CD1c-positive myeloid dendritic cell (primary cell): ENCODE measurements at regions not wholly inside any gene's neighbourhood (a gene's known extent, or its start where the extent isn't known, plus 50 kb on each side); places are given as distances from the start of the nearest gene placed in this dataset.
A peak's percentile ranks its signal among the peaks of the same experiment; 100 is the strongest.
"Not testable (repeated sequence)": the region's sequence is repeated elsewhere in the genome, so short reads cannot be mapped to it uniquely, and the experiment has no call there.

Experiments used
- DNase-seq: peaks from one replicate; pipeline ENCODE4 v3.0.0-alpha.2; 2016; ENCODE audit errors: extremely low spot score

- DNase-seq, result no peak
Measured at GRCh38 chr12:20126601-20127000, 241.7 kb upstream of the PDE3A start.

DNA sequence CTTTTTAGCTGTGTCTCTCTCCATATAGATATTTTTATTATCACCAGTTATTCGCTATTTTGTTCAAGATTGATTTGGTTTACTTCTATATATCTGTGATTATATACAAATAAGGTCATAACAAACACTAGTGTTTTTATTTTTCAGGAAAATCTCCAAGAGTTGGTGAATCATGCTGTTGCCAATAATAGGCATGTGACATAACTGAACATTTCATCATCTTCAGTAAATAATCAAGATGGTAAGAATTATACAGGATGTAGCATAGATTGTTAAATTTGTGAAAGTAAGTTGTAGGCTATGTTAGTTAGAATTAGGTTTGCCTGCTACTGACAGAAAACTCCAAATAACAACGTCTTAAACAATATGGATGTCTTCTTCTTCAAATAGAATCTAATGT, 240.9 kb upstream of the PDE3A start:
- DNase-seq, result no peak

DNA sequence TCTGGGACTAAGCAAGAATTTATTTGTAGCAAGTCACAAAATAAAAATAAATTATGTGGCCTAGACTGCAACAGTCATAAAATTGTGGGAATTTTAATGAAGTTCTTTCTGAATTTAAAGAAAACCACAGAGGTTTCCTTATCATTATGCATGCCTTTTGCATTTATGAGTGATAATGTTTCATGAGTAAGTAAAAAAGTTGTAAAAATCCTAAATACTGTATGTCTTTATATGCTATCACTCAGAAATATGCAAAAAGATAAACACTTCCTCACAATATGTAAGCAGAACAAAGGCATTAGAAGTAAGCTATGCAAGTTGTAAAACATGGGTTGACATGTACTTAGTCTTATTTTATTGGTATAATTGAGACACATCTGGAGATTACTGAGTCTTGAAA, 239.4 kb upstream of the PDE3A start:
- DNase-seq, result no peak

DNA sequence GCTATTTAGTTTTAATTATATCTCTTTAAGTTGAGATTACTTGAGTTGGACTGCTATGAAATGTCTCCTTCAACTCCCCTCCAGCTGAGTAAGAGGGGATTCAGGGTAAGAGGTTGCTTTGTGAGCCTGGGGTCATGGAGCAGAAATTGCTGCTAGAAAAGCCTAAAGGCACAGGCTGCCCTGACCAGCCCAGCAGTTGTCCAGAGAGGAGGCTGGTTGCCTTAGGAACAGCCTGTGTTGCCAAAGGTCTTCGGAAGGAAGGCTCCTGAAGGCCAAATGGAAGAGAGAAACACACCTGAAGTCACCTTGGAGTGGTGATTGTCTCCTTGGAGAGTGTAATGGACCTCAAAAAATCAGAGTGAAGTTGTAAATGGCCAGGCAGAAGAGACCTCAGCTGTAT, 235.5 kb upstream of the PDE3A start:
- no peak for DNase-seq

- DNase-seq, result no peak
Measured at GRCh38 chr12:20134652-20135051, 233.7 kb upstream of the PDE3A start.

DNA sequence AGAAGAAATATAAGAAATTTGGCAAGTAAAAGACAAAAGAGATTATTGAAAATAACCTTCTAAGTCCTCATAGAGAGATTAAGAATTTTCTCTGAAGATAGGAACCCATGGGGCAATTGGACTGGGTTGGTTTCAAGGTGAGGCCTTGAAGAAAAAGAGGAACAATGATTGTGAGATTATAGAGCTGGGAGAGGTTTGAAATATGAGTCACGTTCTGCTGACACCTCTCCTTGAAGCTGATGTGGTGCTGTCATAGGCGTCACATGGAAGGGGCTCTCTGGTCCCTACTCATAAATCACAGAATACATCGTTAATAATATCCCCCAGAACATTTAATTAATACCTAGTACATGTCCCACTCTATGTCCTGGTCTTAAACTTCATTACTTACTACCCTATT, 227.6 kb upstream of the PDE3A start:
- no peak for DNase-seq

DNA sequence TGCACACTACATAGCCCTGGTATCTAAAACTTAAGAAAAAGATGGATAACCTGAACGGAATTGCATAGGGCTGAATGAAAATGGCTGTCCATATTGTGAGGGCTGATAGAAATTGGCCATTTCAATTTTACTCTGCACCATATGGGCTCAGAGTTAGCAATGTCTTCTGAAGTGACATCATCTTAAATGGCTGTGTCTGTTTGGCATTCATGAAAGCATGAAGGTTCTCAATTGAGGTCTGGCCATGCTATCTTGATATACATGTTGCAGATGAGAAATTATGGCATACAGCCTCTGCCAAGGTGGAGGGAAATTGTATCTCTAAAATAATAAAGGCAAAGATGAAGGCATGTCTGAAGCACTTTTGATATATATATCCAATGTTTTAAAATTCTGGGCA, 226.0 kb upstream of the PDE3A start:
- DNase-seq, result no peak

DNA sequence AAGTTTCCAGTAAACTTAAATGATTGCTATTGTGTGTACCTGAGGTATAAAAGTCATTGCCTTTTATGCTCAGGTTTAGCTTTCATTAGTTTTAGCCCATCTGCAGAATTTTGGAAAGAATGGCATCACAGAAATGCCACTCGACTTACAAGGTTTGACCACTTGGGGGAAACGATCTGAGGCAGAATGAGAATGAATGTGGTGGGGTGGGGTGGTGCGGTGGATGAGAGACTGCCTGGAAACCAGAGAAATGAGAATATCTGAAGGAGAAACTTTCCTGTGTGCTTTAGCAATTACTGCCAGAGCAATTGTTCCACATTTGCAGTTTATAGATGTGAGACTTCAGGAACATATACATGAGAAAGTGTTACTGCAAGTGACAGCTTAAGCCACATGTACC, 225.4 kb upstream of the PDE3A start:
- DNase-seq, result no peak

DNA sequence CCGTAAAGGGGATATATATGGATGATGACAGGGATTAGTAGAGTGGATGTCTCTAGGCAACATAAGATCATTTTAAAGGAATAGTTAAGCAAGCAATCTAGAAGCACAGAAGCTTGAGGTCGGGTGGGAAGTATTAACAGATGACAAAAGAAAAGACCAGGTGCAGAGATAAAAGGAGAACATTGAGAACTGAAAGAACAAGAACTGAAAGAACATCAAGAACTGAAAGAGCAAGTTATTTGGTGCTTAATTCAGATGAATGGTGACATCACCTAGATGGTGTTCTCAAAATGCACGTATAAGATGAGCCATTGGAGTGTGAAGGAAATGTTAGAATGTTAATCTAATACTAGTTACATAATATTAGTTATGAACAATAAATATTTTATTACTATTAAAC, 224.0 kb upstream of the PDE3A start:
- no peak for DNase-seq

DNA sequence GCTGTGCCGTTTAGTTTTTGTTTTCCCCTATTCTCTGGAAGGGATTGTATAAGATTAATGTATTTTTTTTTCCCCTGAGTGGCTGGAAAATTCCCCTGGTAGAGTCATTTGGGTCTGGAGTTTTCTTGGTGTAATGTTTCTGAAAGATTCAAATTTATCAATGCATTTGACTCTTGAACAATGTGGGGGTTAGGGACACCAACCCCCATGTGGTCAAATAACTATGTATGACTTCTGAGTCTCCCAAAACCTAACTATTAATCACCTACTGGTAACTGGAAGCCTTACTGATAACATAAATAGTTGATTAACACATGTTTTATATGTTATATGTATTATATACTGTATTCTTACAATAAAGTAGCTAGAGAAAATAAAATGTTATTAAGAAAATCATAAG, 220.1 kb upstream of the PDE3A start:
- no peak for DNase-seq

DNA sequence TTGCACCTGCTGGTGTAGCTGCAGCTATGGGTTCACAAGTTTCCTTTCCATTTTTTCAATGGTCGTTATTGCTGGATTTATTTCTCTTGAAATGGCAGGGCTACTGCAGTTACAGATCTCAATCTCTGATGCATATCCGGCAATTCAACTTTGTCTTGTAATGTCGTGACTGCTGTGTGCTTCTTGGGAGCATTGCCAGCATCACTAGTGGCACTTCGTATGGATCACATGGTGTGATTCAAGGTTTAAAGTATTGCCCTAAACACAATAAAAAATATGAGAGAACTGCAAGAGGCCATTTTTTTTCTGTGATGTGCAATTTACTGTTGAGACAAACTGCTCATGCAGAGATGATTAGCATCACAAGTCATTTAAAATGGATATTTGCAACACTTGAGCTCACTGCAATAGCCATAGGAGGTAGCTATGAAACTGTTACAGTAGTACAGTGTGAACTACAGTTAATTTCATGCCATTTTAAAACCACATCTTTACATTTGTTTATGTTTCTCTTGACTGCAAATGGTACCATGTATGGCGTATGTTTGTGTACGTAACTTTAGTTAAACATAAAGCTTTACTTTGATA, 217.4 kb upstream of the PDE3A start:
- DNase-seq, result no peak

- DNase-seq, result no peak
Measured at GRCh38 chr12:20154052-20154451, 214.3 kb upstream of the PDE3A start.

DNA sequence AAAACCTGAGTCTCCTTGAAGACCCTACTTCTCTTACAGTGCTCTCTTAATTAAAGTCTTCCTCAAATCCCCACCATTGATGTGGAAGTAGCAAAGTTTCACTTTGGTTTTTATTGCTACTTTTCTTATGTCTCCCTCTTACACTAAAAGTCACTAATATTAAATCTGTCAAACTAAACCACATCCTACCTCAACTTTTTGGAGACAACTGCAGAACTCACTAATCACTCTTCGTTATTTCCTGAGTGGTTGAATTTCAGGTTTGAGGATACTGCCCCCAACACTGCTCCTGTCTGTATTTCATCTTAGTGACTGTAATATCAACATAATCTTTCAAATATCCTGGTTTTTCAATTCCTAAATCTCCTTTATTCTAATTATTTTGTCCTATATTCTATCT, 213.0 kb upstream of the PDE3A start:
- no peak for DNase-seq

DNA sequence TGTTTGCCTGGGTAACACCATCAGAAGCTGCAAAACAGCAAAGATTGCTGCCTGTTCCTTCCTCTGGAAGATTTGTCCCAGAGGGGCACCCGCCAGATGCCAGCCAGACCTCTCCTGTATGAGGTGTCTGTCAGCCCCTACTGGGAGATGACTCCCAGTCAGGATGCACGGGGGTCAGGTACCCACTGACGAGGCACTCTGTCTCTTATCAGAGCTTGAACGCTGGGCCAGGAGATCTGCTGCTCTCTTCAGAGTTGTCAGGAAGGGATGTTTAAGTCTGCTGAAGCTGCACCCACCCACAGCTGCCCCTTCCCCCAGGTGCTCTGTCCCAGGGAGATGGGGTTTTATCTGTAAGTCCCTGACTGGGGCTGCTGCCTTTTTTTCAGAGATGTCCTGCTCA, 207.4 kb upstream of the PDE3A start:
- not testable (repeated sequence) for DNase-seq

DNA sequence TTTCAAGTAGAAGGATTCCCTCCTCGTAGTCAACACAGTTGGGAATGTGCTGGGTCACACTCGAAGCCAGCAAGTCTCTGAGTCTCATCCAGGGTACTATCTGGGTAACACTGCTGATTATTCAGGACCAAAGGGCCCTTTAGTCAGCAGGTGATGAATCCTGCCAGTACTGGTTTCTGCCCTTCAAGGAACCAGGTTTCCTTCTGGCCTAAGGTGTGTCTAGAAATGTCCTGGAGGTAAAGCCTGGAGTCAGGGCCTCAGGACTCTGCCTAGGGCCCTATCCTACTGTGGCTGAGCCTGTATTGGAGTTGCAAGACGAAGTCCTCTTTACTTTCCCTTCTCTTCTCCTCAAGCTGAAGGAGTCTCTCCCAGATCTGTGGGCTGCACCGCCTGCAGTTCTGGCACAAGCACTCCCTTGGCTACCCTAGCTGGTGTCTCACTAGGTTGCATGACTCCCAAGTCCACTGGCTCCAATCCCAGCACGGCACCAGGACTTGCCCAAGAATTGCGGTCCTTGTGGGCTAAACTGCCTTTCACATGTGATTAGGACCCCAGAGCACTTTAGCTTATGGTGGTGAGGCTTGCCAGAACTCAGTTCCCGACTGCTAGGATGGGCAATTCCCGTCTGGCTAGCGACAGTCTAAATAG, 193.7 kb upstream of the PDE3A start:
- DNase-seq, result no peak

DNA sequence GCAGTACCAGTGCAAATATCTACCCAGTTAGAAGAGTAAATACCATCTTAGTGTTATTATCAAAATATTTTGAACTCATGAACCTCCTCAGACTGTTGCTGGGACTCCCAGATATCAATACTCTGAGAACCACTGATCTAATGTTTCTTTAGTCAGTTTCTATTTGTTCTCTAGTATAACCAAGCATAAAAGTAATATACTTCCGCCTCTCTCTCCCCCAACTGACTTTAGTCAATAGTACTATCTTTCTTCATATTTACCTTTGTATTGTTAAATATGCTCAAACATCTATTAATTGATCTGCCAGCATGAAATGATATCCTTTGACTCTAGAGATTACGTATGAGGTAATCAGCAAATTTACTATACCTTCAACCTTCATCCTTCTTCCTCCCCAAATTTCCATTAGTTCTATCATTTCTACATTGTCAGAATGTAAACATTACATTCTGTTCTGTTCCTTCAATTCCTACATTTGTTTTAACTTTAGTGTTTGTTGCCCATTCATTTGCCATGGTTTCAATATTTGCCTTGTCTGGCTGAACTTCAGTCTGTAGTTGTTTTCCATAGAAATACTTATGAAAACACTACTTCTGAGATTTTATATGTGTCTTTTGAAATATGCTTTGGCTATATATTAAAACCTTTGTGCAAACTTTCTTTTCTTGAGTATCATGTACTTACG, 192.5 kb upstream of the PDE3A start:
- no peak for DNase-seq

DNA sequence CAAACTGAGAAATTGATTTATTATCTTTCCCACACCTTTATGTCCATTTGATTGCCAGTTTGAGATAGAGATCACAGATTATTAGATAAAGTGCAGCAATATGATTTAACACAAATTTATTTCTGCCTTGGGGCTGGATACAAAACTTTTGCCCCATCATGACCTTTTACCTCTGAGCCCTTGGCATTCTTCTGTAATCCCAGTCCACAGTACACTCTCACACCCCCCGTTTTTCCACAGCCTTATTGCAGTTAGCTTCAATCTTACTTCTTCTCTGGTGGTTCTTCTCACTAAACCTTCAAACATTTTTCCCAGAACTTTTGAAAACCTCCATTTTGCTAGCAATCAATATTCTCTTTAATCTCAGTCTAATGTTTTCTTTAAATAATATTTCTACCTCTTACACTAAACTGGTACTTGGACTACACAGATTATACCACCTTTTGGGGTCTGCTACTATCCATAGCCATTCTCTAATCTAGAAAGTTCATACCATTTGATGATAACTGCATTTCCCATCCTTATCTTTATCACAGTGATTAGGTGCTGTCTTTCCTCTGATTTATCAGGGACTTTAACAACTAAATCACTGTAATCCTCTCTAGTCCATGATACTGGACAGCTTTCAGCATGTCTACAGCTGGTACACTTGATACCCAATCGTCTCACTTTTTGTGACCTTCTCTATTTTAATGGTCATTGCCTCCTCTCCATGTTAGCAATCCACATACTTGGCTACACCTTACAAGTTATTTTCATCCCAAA, 186.7 kb upstream of the PDE3A start:
- DNase-seq, result no peak

DNA sequence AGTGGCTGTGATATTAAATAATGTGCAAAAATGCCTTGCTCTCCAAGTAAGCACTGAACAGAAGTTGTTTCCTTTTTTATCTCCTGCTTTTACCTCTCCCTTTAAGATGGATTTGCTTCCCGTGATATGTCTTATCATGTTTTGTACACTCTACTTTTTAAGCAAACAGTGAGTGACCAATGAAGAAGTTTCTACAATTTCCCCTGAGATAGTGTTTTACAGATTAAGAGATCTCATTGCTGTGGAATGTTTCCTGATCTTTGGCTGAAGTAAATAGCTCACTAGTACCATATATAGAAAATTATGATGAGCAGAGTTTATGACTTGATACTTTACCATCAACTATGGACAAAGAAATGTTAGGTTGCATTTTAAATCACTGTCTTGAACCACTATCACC, 184.8 kb upstream of the PDE3A start:
- no peak for DNase-seq

- no peak for DNase-seq
Measured at GRCh38 chr12:20184514-20184913, 183.8 kb upstream of the PDE3A start.

DNA sequence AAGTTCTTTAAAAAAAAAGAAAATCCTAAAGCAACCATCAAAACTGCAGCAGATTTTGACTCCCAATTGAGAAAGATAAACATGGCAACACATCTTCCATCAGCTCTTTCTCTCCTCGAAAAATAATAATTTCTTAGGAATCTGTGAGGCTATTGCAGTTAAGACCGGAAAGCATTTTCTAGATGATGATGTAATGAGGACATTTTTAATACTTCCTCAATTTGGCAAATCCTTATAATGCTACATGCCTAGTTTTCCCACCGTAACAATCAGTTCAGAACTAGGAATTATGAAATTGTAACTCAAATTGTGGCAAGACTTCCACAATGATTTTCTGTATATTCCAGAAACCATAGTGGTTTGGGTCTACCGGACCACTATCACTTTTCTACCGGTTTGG, 180.9 kb upstream of the PDE3A start:
- peak; percentile 64 for DNase-seq

- DNase-seq, result peak; percentile 18
Measured at GRCh38 chr12:20188930-20189653, 179.2 kb upstream of the PDE3A start.

DNA sequence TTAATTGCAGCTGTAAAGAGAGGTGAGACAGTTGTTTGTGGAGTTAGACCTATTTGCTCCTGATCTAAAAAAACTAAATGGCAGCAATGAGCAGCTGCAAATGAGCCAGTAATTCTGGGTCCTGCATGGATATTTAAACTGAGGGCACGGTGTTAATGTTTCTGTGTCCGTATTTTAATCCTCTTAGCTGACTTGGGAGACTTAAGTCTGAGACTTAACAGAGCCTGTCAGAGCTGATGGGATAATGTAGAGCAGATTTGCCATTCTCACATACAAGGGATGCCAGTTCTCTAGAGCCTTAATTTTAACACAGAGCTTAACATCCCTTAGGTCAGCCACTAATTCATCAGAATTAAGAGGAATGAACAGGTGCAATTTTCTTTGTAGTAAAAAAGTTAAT, 178.6 kb upstream of the PDE3A start:
- no peak for DNase-seq
